ENCODE measurements at regions not wholly inside any gene's neighbourhood (a gene's known extent, or its start where the extent isn't known, plus 50 kb on each side); places are given as distances from the start of the nearest gene placed in this dataset.

DNA sequence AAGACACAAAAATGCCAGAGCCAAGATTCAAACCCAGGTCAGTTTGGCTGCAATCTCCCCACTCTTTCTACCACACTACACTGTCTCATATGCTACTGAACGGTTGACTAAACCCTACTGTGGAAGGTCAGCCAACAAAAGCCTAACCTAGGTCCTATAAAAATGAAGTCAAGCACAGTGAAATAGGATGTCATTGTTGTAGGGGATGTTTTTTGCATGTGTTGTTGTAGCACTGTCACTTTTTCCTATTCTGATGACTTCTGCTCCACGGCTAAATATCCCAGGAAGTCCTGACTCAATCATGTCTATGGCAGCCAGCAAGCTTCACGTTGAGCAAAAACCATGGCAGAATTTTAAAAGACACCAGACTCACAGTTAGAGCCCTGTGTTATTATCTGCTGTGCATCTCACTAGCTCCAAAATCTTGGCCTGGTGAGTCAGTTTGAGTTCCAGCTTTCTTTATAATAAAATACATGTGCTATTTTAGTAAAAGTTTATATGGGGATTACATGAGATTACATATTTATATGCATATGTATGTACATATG lies 322.1 kb upstream of the NT5E start:
- DNase-seq (ENCODE audit: low spot score), result no peak

GRCh38 chr6:85127168-85127498 lies 322.8 kb upstream of the NT5E start:
- no peak for DNase-seq (ENCODE audit: low spot score)

DNA sequence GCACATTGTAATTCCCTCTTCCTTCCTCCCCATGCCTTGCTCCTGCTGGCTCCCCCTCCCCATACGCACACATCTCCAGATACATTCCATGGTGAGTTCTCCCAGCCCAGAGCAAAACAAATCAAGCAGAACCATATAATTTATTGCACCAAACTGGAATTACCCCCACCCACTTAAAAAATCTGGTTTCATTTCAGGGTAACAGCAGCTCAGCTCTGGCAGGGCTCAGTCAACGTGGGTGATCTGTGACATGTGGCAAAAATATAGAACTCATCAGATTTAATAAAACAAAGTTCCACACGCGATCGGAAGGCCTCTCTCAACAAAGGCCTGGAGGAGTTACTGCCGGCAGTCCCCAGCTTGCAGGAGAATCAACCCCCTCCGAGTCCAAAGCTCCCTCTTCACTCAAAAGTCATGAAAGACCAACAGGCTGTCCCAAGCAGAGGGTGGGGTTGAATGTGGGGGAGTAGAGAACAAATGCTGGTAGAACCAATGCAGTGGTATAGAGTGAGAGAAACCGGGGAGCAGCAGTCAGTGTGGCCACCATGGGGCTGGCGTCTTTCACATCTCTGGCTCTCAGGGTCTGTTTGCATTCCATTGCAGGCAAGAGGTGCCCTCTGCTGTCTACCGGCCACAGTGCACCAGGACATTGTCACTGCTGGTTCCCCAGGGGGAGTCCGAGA lies 323.3 kb upstream of the NT5E start:
- DNase-seq (ENCODE audit: low spot score), result no peak

- DNase-seq (ENCODE audit: low spot score), result no peak
These were observed 324.4 kb upstream of the NT5E start for GRCh38 chr6:85125526-85125925.

- DNase-seq (ENCODE audit: low spot score), result no peak
These were observed 325.2 kb upstream of the NT5E start for GRCh38 chr6:85124472-85125354.

DNA sequence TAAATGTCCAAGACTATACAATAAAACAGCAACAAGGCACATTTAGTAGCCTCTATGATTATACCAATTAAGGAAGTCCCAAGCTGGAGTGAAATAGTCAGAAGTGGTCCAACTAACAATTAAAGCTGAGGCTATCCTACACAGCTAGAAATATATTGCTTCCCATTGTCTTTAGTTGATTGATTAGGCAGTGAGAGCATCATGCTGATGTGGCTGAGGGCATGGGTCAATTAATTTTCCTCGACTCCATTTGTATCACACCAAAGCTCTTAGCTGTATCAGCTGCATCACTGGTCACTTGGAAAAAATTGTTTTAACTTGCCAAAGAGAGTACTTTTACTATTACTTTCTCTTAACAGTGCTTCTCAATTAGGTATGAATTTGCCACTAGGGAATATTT lies 328.7 kb upstream of the NT5E start:
- no peak for DNase-seq (ENCODE audit: low spot score)

- DNase-seq (ENCODE audit: low spot score), result no peak
These were observed 331.1 kb upstream of the NT5E start for GRCh38 chr6:85118652-85119235.

- no peak for DNase-seq (ENCODE audit: low spot score)
These were observed 331.6 kb upstream of the NT5E start for GRCh38 chr6:85118233-85118632.

GRCh38 chr6:85116475-85116874 lies 333.4 kb upstream of the NT5E start:
- no peak for DNase-seq (ENCODE audit: low spot score)

GRCh38 chr6:85115876-85116275 lies 334.0 kb upstream of the NT5E start:
- no peak for DNase-seq (ENCODE audit: low spot score)

- DNase-seq (ENCODE audit: low spot score), result no peak
These were observed 334.5 kb upstream of the NT5E start for GRCh38 chr6:85115376-85115775.

DNA sequence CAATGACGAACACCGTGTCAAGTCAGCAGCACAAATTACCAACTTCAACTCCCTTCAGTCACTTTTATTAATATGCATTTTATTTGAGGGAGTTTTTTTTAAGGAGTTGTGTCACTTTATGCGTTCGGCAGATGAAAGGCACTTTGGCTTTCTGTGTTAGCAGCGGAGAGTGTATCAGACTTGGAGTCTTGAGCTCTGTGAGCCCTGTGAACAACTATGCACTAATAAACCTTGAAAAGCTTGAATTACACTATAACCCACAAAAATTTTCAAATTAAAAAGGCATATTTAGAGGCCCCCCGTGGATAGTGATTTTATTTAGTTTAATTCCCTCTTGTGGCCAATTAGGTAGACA lies 335.3 kb upstream of the NT5E start:
- no peak for DNase-seq (ENCODE audit: low spot score)

GRCh38 chr6:85113934-85114580 lies 335.8 kb upstream of the NT5E start:
- DNase-seq (ENCODE audit: low spot score), result no peak

GRCh38 chr6:85112540-85112939 lies 337.3 kb upstream of the NT5E start:
- DNase-seq (ENCODE audit: low spot score), result no peak

DNA sequence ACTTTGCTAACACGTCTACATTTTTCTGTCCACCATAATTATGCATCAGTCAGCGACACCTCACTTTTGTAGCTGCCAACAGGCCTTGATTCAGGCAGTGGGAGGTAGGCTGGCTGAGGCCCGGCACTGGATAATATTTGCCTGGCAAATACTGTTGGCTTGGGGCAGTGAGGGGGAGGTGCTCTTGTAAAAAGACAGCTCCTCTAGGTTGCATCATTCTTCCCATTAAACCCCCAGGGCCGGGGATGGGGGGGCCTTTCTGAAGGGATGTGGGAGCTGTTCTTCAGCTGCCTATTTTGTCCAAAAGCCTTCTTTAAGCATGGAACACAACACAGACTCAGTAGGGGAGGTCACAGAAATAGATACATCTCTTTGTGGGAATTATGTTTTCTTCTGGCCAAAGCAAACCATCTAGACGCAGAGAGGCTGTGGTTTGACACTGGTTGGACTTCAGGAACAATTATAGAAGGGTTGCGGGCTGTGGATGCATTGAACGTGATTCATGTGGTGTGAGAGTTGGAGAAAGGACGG lies 338.3 kb upstream of the NT5E start:
- DNase-seq (ENCODE audit: low spot score), result no peak

GRCh38 chr6:85110943-85111342 lies 338.9 kb upstream of the NT5E start:
- no peak for DNase-seq (ENCODE audit: low spot score)

DNA sequence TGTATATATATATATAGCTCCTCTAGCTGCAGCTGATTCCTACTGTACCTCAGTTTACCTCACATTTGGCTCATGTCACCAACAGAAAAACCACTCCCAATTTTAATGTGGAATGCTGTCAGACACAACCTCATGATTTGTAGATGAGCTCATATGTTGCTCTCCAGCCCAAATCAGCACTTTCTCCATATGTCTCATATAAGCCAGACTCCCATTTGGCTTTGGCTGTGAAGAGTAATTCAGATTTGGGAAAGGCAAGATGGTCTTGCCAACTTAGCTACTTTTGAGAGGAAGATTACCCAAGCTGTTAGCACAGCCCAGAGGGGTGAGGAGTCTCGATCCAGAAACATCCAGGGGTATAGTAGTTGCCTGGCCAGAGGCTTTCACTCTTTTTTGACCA lies 342.2 kb upstream of the NT5E start:
- DNase-seq (ENCODE audit: low spot score), result no peak

- no peak for DNase-seq (ENCODE audit: low spot score)
These were observed 332.6 kb upstream of the TBX18 start for GRCh38 chr6:85096976-85097375.

DNA sequence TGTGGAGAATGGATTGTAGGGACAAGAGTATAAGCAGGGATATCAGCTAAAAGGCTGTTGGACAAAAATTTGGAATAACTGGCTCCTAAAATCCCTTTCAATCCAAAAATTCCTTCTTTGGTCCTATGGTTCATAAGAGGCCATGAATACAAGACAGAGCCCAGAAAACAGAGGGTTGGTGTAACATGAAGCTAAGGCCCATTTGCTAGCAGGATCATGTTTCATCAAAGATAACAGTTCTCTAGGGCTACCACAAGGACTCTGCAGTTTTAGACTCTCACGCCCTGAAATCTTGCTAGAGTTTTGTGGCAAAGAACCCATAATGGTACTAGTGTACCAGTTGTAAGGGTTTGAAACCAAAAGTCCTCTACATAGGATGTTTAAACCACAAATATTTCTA lies 327.8 kb upstream of the TBX18 start:
- DNase-seq (ENCODE audit: low spot score), result no peak

GRCh38 chr6:85089255-85089654 lies 324.9 kb upstream of the TBX18 start:
- no peak for DNase-seq (ENCODE audit: low spot score)

DNA sequence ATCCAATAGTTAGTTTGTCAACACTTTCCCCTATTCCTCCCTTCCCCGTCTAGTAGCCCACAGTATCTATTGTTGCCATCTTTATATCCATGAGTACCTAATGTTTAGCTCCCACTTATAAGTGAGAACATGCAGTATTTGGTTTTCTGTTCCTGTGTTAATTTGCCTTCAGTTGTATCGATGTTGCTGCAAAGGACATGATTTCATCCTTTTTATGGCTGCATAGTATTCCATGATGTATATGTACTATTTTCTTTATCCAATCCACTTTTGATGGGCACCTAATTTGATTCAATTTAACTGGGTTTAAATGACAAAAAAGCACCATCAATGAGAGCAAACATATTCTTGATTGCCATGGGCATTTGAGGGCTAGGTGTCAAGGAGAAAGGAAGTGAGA lies 321.5 kb upstream of the TBX18 start:
- no peak for DNase-seq (ENCODE audit: low spot score)

- DNase-seq (ENCODE audit: low spot score), result no peak
These were observed 316.7 kb upstream of the TBX18 start for GRCh38 chr6:85081102-85081501.
